HCT116 (cell line): ENCODE measurements at regions not wholly inside any gene's neighbourhood (a gene's known extent, or its start where the extent isn't known, plus 50 kb on each side); places are given as distances from the start of the nearest gene placed in this dataset.

Experiments
- ATAC-seq: fragments of 200-7000 bp; cut with Tn5 transposase; 2 replicates; pipeline ENCODE4 v1.9.1; 2020; ENCODE audit warnings: mild to moderate bottlenecking, moderate library complexity
- BruUV-seq: library from RNA; stranded (reverse); fragments of 400-500 nt; replicated peaks from 2 replicates; lab custom pipeline; 2021; lab: Mats Ljungman, UMichigan
- CTCF ChIA-PET: fragments of 300-600 bp; sonication (Branson Sonifier 250); formaldehyde crosslinking; loops from one replicate; lab custom pipeline; 2021; ENCODE audit warnings: antibody characterized with exemption; lab: Charles Lee
- POLR2A ChIA-PET: fragments of 300-600, 350-600 bp; sonication (Branson Sonifier 250); formaldehyde crosslinking; loops from one replicate; lab custom pipeline; 2021; ENCODE audit warnings: antibody characterized with exemption; lab: Charles Lee
- RAD21 ChIA-PET, 2 experiments: fragments of 300-600 bp; sonication (Branson Sonifier 250); formaldehyde crosslinking; loops; one replicate each; lab custom pipeline; 2023; ENCODE audit warnings: low total read pairs in 2 of 2; ENCODE audit not compliant: uncharacterized antibody in 2 of 2, unreplicated experiment in 2 of 2, low non-redundant PET in 1 of 2; lab: Charles Lee
- DNase-seq: peaks from one replicate; pipeline ENCODE4 v3.0.0-alpha.2; 2010; ENCODE audit warnings: low read depth, low spot score
- H2AFZ ChIP-seq: fragments of 200-600 bp; shearing (Covaris generic), sonication (generic); 2 replicates; pipeline ENCODE4 v1.6.1; 2017; ENCODE audit warnings: low read depth, mixed run types, mixed read lengths, antibody characterized with exemption, low read length; ENCODE audit not compliant: poor library complexity, severe bottlenecking
- H3K27ac ChIP-seq: 2 replicates; pipeline ENCODE4 v1.5.1; 2012; ENCODE audit warnings: low read depth, low read length
- H3K27me3 ChIP-seq: fragments of 200-600 bp; sonication (generic); 2 replicates; pipeline ENCODE4 v1.6.1; 2016; ENCODE audit warnings: mixed run types, low read length, mixed read lengths; ENCODE audit not compliant: insufficient read depth
- H3K36me3 ChIP-seq, 2 experiments: fragments of 200-500 bp in 1 of 2; fragments of 200-600 bp in 1 of 2; sonication (Bioruptor generic) in 1 of 2; sonication (generic) in 1 of 2; 2 replicates each; pipeline versions ENCODE4 v1.5.1 to v1.6.1; 2014 to 2016; ENCODE audit warnings: low read length in 2 of 2, inconsistent platforms in 1 of 2, mixed read lengths in 1 of 2, mixed run types in 1 of 2; ENCODE audit not compliant: insufficient read depth in 2 of 2, control insufficient read depth in 1 of 2
- H3K4me1 ChIP-seq, 2 experiments: fragments of 200-600 bp in 1 of 2; sonication (generic) in 1 of 2; 2 replicates each; pipeline versions ENCODE4 v1.5.1 to v1.6.1; 2012 to 2017; ENCODE audit warnings: low read length in 2 of 2, inconsistent platforms in 1 of 2, mild to moderate bottlenecking in 1 of 2, mixed read lengths in 1 of 2, mixed run types in 1 of 2, moderate library complexity in 1 of 2; ENCODE audit not compliant: insufficient read depth in 2 of 2, control insufficient read depth in 1 of 2
- H3K4me2 ChIP-seq: fragments of 200-600 bp; sonication (generic); 2 replicates; pipeline ENCODE4 v1.6.1; 2017; ENCODE audit warnings: mixed run types, low read length, mixed read lengths
- H3K4me3 ChIP-seq, 2 experiments: fragments of 200-600 bp in 1 of 2; sonication (generic) in 1 of 2; replicated peaks in 1 of 2; 2 replicates each; pipeline ENCODE4 v1.5.1; 2011 to 2016; ENCODE audit warnings: low read length in 2 of 2, control low read depth in 1 of 2, low read depth in 1 of 2, mild to moderate bottlenecking in 1 of 2, mixed read lengths in 1 of 2, mixed run types in 1 of 2
- H3K79me2 ChIP-seq: fragments of 200-600 bp; sonication (generic); 2 replicates; pipeline ENCODE4 v1.6.1; 2017; ENCODE audit warnings: mild to moderate bottlenecking, mixed run types, low read length, moderate library complexity, mixed read lengths; ENCODE audit not compliant: insufficient read depth
- H3K9ac ChIP-seq: fragments of 200-600 bp; sonication (generic); 2 replicates; pipeline ENCODE4 v1.6.1; 2016; ENCODE audit warnings: low read length, mixed read lengths
- H3K9me2 ChIP-seq: fragments of 200-600 bp; sonication (generic), shearing (Covaris generic); 2 replicates; pipeline ENCODE4 v1.6.1; 2017; ENCODE audit warnings: mixed run types, mild to moderate bottlenecking, moderate library complexity; ENCODE audit not compliant: insufficient read depth
- H3K9me3 ChIP-seq, 2 experiments: fragments of 200-500 bp in 1 of 2; fragments of 200-600 bp in 1 of 2; sonication (Bioruptor generic) in 1 of 2; sonication (generic) in 1 of 2; 2 replicates each; pipeline ENCODE4 v1.6.1; 2014 to 2017; ENCODE audit warnings: low read length in 2 of 2, mixed read lengths in 2 of 2, inconsistent platforms in 1 of 2, low read depth in 1 of 2, mild to moderate bottlenecking in 1 of 2, mixed run types in 1 of 2, moderate library complexity in 1 of 2; ENCODE audit not compliant: control insufficient read depth in 1 of 2, insufficient read depth in 1 of 2
- H4K20me1 ChIP-seq: fragments of 200-600 bp; sonication (generic), shearing (Covaris generic); 2 replicates; pipeline ENCODE4 v1.6.1; 2017; ENCODE audit warnings: mixed run types, mild to moderate bottlenecking, moderate library complexity; ENCODE audit not compliant: insufficient read depth
- CTCF ChIP-seq, 3 experiments: fragments of 200-600 bp in 1 of 3; sonication (generic) in 1 of 3; IDR thresholded peaks in 2 of 3; conservative IDR thresholded peaks in 1 of 3; 2 replicates each; pipeline ENCODE4 v1.5.1; 2012 to 2017; ENCODE audit warnings: low read depth in 2 of 3, low read length in 2 of 3, antibody characterized with exemption in 1 of 3, borderline replicate concordance in 1 of 3, control low read depth in 1 of 3, mild to moderate bottlenecking in 1 of 3, mixed read lengths in 1 of 3, mixed run types in 1 of 3, moderate library complexity in 1 of 3; ENCODE audit not compliant: insufficient read depth in 1 of 3
- EZH2phosphoT487 ChIP-seq: fragments of 200-600 bp; IDR thresholded peaks from 2 replicates; pipeline ENCODE4 v1.6.1; 2018; ENCODE audit warnings: antibody characterized with exemption, borderline replicate concordance
- JUND ChIP-seq: IDR thresholded peaks from 2 replicates; pipeline ENCODE4 v1.6.1; 2012
- POLR2A ChIP-seq: IDR thresholded peaks from 2 replicates; pipeline ENCODE4 v1.7.0; 2011; ENCODE audit warnings: borderline replicate concordance; ENCODE audit not compliant: insufficient read depth, insufficient read length; ENCODE audit errors: extremely low read depth
- POLR2AphosphoS5 ChIP-seq: IDR thresholded peaks from 2 replicates; pipeline ENCODE4 v1.6.1; 2011; ENCODE audit warnings: mild to moderate bottlenecking, low read depth, low read length, moderate library complexity
- RAD21 ChIP-seq: IDR thresholded peaks from 2 replicates; pipeline ENCODE4 v1.6.1; 2012; ENCODE audit warnings: low read depth, mild to moderate bottlenecking
- REST ChIP-seq: IDR thresholded peaks from 2 replicates; pipeline ENCODE4 v1.6.1; 2012; ENCODE audit warnings: low read depth
- SIN3A ChIP-seq: IDR thresholded peaks from 2 replicates; pipeline ENCODE4 v1.6.1; 2012; ENCODE audit warnings: low read depth
- SP1 ChIP-seq: IDR thresholded peaks from 2 replicates; pipeline ENCODE4 v1.6.1; 2012; ENCODE audit warnings: low read depth
- YY1 ChIP-seq: IDR thresholded peaks from 2 replicates; pipeline ENCODE4 v1.6.1; 2011; ENCODE audit warnings: low read length, low read depth, moderate library complexity, mild to moderate bottlenecking; ENCODE audit not compliant: insufficient replicate concordance; ENCODE audit errors: extremely low read depth
- ZBTB33 ChIP-seq: IDR thresholded peaks from 2 replicates; pipeline ENCODE4 v1.6.1; 2011; ENCODE audit warnings: mild to moderate bottlenecking, low read length, moderate library complexity; ENCODE audit not compliant: insufficient replicate concordance; ENCODE audit errors: extremely low read depth
- ZFX ChIP-seq: fragments of 450-650 bp; IDR thresholded peaks from 2 replicates; pipeline ENCODE4 v1.6.1; 2017
- intact Hi-C: fragments of 100-400 bp; cut with micrococcal nuclease; formaldehyde crosslinking; loops from 2 replicates; pipeline ENCODE4 v1.10.0; 2022

GRCh38 chr9:106066940-106067524, 372.7 kb downstream of the TMEM38B start:
- Histone ChIP-seq H3K27me3 (0 out of 2 replicates have a peak, but pooled peaks cover 3% of the 10 kb centered on the region), H3K9ac (no peak overlapping the region), H3K9me3 (no peaks in the 10 kb centered on the region), H3K9me2 (no peaks in the 10 kb centered on the region), H4K20me1 (no peaks in the 10 kb centered on the region), H3K4me1 (no peaks in the 10 kb centered on the region), H3K36me3 (no peaks in the 10 kb centered on the region), H3K4me2 (no peak overlapping the region), H3K79me2 (no peaks in the 10 kb centered on the region), H3K4me3 (no peak overlapping the region), H2AFZ (no peak overlapping the region), H3K27ac (no peak overlapping the region)
- no TSS peak for BruUV-seq
- no peak for TF ChIP-seq SIN3A
- TF ChIP-seq POLR2AphosphoS5, result no peak
- TF ChIP-seq ZFX, result no peak
- TF ChIP-seq EZH2phosphoT487, result no peak
- no peak for TF ChIP-seq REST
- TF ChIP-seq POLR2A, result no peak
- no peak for TF ChIP-seq CTCF (IDR thresholded peaks at IDR 0.05 in 2 of 3, conservative IDR thresholded peaks at IDR 0.05 in 1 of 3; ENCODE audit: borderline replicate concordance in 1 of 3, insufficient read depth in 1 of 3, low read depth in 2 of 3, low read length in 2 of 3)
- no peak for TF ChIP-seq JUND
- no peak for TF ChIP-seq RAD21
- no peak for TF ChIP-seq SP1
- no peak for TF ChIP-seq ZBTB33
- TF ChIP-seq YY1, result no peak
- CTCF ChIA-PET, result no interaction called here
- POLR2A ChIA-PET, result no interaction called here
- RAD21 ChIA-PET, result no interaction called here
- ATAC-seq (no peak), DNase-seq (no peak)
- intact Hi-C loops, result no loop called here
